HG03025 (cell line): ENCODE measurements at regions not wholly inside any gene's neighbourhood (a gene's known extent, or its start where the extent isn't known, plus 50 kb on each side); places are given as distances from the start of the nearest gene placed in this dataset.

Experiments used
- ATAC-seq: cut with Tn5 transposase; IDR thresholded peaks from one replicate; pipeline ENCODE4 v1.9.1; 2021; ENCODE audit warnings: mild to moderate bottlenecking, moderate library complexity; ENCODE audit not compliant: unreplicated experiment, low FRiP score

DNA sequence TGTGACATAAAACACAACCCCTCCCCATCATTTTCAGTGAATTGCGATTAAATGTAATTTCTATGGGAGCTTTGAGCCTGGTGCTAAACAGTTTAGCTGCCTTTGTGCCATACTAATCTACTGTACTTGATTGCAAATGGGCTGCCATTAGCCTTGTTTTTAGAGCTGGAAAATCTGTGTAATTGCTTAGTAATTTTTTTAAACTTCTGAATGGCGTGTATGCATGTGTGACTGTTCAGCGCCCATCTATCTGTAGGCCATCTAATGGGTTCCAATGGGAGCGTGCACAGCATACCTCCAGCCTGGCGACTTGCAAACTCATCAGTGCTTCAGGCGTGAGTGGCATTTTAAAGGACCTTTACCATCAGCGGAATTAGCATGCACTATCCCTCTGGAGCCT is 142.7 kb upstream of the KIRREL3 start:
- no peak for ATAC-seq

DNA sequence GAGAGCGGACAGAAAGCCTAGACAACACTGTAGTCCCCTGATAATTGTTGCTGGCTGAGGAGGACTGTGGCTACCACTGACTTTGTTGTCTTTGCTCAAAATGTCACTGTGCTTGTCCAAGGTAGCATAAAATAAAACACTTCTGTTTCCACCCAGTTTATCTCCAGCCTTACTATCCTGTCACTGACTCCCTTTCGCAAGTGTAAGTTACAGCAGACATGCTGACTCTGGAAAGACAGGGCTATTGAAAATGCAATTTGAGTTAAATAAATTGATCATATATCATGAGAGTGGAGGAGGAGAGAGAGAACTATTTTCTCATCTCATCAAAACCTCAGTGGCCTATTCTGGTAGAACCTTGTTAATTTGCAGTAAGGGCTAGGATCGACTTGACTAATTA is 138.0 kb upstream of the KIRREL3 start:
- ATAC-seq, result no peak

DNA sequence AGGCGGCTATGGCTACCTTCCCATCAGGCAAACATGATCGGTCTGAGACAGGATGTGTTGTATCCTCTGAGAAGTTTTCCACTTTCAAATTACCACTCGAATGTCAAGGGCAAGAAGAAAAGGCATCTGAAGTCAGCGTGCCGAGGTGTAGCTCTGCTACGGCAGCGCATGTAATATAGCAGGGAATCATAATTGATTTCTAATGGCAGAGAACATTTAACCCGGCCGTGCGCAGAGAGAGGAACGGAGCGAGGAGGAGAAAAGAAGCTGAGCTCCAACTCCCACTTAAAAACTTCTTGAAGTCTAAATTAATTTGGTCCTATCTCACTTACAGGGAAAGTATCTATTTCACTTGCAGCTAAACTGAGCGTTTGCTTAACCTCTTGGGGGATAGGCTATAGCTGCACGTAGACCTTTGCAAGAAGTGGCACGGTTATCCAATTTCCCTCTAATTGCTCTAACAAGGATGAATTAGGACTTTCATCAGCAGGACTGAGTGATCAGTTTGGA is 137.3 kb upstream of the KIRREL3 start:
- no peak for ATAC-seq

DNA sequence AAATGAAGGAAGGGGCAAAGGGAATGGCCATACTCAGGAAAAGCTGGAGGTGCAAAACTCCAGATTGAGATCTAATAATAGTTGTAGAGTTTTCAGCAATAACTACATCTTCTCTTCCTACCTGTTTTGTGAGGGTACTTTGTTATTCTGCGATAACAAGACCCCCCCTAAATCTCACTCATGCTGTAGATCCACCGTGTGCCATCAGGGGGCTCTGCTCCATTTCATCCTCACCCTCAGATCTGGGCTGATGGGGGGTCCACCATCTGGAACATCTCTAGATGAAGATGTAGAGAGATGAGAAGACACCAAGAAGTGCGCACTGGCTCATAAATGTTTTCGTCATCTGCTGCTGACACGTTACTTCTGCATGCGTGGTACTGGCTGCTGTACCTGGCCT is 135.9 kb upstream of the KIRREL3 start:
- ATAC-seq, result no peak

DNA sequence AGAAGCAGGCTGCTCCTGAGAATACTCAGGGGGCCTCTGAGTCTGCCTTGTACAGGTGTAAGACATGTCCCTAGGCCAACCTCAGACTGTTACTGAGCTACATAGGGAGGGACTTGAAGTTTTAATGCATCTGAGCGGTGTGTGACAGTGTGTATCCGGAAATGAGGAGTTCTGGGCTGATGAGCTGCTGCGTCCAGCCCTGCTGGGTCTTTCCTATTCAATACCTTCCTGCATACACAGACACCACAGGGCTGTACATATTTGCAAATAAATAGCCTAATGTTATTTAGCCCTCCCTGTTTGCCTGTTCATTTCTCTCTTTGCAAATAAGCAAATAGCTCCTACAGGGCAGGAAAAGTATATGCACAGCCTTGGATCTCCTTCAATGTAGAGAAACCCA is 134.7 kb upstream of the KIRREL3 start:
- ATAC-seq, result no peak

DNA sequence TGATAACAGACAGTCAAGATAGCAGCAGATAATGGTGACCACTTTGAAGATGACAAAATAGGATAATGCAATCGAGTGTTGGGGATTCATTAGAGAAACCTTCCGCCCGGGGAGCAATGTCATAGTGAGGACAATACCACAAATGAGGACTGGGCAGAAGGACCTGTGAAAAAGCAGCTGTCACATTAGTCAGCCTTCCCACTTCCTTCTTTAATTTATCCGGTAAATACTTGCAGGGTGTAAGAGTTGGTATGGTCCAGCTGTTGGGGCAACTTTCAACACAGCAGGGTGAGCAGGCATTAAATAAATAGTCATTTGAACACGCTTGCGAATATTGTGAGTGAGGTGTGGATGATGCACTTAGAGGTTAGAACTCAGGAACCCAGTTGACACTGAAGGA is 132.5 kb upstream of the KIRREL3 start:
- ATAC-seq, result no peak

DNA sequence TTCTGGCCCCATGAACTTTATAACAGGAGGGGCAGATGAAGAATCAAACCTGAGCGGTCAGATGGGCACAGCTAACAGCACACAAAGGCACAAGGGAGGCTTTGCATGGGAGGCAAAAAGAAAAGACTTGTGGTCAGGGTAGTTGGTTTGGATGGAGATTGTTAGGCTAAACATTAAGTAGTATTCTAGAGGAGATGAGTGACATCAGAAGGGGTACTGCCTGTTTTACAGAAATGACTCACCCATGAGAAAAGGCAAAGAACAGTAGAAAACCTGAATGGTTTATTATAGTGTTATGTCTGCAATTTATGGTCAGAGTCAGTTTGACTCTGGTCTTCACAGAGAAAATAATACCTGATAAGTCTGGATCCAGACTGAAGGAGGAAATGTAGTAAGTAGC is 129.8 kb upstream of the KIRREL3 start:
- ATAC-seq, result no peak

DNA sequence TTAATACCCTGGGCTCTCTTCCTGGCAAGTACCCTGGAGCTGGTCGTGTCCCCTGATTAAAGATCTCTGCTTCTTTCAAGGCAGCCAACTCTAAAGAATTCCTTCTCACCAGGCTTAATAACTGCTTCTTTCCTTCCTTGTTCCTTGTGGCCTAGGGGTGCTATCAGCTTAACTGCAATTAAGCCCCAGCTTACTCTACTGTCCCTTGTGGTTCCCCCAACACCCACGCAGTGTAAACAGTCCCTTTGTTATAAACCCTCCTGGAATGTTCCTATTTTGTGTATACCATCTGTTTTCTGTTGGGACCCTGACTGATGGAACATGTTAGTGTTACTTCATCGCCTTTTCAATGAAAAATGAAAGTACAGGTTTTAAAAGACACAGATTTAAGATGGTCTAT is 126.4 kb upstream of the KIRREL3 start:
- no peak for ATAC-seq

DNA sequence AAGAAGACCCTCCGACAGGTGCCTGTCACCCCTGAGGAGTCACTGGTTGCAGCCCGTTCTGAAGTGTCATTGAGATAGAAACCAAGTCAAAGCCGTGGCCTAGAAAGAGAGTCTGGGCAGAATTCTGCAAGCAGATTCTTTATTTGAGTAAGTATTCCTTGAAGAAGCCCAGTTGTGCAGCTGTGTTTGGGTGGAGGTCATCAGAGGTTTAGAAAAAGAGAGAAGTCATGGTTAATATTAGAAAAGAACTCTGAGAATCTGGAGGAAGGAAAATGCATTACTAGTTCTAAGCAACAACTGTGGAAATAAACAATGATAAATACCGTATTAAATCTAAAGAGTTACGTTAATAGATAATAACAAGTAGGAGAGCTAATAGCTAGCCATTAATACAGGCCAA is 118.8 kb upstream of the KIRREL3 start:
- ATAC-seq, result no peak

DNA sequence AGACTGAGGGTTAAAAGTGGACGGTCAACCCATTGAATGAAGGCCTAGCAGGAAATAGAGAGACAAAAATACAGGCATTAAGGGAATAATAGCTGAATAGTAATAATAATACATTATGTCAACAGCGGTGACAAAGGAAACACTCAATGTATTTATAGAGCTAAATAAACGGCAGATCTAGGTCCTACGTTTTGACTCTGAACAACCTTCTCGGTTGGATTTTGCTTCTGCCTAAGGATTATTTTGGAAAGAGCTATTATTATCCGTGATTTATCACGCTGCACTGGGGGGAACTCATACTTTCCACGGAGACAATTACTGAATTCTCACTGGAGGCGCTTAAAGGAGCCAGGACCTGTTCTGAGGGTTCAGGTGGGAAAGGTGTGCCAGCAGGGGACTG is 118.2 kb upstream of the KIRREL3 start:
- no peak for ATAC-seq

DNA sequence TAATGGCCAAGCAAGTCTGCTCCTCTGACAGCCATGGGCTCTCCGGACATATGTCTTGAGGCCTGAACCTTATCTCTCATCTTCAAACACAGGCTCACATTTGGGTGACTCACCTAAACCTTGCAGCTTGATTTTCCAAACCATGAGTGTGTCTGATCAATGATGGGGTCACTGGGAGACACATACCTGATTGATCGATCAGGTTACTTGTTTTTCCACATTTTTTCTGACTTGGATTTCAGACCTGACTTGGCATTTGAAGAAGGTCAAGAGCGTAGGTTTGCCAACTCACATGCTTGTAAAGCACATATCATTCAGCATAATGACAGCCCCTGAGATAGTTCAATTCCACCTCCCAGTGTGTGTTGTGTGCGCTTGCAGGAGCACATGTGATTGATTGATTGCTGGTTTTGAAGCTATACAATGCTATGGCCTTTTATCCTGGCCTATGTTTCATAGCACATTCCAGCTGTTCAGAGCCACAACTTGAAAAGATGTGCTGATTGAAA is 116.7 kb upstream of the KIRREL3 start:
- ATAC-seq, result no peak

DNA sequence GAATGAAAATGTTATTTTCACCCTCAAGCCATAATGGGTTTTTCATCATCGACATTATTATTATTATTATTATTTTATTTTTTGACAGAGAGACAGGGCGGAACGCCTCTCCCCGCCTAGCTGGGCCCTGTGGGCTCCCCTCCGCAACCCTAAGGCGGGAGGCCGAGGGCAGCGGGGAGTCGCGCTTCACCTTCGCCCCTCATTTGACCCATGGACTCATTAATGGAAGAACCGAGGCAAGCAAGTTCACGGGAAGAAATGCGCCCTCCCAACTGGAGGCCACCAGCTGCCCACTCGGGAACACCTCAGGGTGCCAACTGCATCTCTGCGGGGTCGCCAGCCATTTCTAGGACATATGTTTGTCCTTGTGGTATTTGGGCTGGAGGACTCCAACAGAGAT is 115.3 kb upstream of the KIRREL3 start:
- no peak for ATAC-seq

DNA sequence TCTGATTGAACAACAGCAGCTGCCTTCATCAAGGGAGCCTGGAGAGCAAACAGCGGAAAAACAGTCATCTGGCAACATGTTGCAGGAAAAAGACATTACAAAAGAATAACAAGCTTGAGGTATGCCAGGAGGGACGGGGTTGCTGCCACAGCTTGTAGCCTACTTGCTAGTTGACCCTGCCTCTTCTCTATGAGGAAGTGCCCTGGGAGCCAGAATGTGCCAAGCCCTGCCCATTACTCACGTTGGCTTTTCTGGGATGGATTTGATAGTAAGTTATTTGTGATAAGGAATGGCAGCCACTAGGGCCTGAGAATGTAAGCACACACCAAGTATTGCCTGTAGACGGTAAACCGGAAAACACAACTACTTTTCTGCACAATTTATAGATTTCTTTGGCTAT is 113.5 kb upstream of the KIRREL3 start:
- ATAC-seq, result no peak

DNA sequence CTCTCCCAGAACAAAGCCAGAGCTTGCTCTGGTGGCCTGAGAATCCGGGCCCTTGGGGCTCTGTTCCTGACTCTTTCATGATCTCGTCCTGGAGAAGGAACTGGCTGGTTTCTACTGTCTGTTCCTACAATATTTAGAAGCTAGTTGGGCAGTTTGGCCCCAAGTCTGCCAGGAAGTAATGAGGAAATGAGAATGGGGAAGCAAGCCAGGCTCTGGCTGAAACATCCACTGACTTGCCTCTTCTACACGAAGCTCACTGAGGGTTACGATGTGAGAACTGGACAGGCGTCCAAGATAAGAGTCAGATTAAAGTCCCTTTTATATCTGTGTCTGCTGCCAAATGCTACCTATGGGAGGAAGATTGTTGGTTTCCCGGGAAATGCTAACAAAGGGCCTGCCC is 110.0 kb upstream of the KIRREL3 start:
- no peak for ATAC-seq

DNA sequence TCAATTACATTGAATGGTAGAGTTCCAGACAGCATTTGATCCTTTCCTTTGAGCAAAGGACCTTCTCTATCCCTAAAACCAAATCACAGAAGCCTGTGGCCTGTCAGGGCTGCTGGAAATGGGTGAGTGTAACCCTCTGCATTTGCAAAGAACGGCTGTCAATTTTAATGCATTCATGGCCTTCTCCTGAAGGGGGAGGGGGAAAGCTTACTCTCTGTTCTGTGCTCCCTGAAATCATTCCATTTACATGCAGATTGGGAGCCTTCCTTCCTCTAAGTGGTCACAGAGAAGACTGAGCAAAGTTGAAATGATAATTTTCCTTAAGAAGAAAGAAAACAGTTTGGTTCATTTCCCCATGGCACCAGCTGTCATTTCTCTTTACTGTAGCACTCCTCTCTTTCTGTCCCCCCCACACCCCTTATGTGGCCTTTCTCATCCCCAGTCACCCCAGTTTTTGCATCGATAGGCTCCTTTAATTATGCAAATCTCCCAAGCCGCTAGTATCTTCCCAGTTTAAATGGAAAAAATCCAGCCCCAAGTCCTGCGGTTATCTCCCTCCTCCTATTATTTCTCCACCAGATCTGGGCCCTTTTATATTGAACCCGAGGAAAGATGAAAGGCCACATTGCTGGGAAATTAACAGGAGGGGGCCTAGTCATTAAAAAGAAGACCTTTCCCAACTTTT is 109.4 kb upstream of the KIRREL3 start:
- ATAC-seq, result no peak

DNA sequence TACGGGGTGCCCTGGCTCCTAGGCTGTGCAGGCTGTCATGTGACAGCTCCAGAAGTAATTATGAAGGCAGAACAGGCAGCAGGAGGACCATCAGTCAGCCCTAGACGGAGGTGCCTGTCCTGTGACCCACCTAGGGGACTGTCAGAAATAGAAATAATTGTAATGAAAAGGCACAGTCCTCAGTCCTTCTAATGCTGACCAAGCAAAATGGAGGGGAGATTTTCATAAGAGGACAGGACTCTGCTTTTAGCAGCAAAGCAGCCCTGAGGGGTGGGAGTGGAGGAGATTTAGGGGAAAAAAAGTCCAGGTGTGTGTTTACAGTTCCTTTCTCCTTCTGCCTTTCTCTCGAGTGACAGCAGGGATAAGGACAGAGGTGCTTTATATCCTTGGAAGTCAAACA is 108.3 kb upstream of the KIRREL3 start:
- ATAC-seq, result no peak

DNA sequence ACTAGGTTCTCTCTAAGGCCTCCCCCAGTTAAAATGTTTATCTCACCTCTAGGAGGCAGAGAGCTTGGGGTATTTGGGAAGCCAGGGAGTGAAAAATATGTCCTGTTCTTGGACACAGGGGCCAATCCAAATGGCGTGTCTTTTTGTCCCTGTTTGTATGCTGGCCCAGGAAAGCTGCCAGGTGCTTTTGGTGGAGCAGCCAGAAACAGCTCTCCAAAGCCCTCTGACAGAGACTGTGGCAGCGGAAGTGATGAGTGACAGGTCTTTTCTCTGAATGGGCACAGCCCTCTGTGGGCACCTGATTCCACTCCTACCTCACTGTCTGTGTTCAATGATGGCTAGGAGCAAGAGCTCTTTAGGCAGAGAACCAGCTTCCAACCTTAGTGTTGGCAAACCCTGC is 106.4 kb upstream of the KIRREL3 start:
- no peak for ATAC-seq

DNA sequence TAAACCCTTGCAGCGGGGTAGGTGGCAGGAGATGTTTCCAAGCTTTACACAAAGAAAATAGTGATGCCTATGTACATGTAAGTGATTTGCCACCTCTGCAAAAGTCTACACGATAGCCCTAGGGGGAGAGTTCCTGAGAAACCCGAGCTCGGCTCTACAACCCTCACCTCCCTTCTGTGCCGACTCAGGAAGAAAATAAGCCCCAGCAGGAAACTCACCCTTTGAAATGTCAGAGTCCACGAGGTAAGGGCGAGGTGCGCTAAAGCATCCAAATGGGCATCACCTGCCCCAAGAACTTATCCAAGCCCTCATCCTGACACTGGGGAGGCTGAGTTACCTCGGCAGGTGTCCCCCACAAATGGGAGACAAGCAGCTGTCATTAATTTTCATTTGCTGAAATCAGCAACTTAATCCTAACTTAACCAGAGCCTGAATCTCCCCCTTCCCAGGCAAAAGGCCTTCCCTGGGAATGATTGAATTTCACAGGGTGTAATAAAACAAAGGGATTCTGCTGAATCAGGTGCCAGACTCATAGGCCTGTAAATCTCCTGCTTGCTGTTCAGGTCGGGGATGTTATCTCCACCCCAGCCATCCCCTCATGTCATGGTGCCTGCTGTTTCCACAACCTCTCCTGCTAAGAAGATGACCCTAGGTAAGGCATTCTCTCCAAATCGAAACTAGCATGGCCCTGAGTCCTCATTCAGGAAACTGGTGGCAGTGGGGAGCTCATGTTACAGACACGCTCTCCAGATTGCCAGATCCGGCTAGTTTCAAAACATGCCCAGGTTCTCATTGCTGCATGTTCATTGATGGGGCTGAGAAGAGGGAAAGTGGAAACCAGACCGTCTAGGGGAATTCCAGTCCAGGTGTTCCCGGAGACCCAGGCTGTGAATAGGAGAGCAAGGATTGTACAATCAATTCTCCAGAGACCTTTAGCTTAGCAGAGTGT is 105.3 kb upstream of the KIRREL3 start:
- no peak for ATAC-seq

DNA sequence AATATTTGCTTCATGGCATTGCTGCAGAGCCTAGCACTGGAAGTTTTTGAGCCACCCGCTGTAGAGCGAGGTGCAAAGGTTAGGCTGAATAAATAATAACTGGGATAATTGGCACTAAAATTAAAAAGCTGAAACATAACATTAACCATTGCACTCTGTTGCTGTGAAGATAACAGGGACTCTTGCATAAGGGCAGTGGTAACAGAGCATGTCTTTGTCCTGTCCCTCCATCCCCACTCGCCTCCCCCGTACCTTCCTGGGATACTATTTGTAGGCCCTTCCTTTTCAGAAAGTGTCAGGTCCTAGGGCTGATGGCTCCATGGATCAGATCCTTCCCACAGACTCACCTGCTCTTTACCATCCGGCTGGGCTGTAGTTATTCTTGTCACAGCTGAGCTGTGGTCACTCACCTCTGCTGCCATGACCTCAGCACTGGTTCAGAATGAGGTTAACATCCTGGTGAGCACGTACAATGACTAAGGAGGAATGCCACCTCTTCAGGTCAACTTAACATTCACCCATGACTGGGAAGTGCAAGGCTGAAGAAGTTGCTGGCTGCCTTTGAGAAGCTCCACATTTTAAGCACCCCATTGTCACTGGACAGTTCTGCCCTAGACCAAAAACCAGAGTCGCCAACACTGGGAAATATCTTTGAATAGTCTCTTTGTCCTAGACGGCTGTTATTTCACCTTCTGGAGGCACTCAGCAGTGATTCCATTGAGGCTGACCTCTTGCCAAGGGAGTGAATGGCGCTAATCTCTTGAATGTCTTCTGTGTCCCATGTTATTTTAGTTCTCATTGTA is 103.2 kb upstream of the KIRREL3 start:
- ATAC-seq, result no peak

DNA sequence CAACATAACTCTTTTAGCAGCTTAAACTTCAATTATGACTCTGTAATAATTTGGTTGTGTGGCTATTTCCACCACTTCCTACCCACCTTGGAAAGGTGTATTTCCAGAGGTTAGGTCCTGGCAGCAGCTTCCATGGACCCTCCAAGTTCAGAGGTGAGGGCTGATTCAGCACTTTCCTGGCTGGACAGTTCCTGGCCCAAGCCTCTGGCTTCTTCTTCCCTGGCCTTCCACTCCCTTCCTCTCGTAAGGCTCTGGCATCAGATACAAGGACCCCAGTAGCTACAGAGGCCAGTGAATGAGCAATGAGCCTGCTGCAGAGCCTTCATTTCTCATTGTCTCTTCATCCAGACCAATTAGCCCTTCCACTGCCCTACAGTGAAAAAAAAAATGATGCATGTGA is 98.1 kb upstream of the KIRREL3 start:
- no peak for ATAC-seq

DNA sequence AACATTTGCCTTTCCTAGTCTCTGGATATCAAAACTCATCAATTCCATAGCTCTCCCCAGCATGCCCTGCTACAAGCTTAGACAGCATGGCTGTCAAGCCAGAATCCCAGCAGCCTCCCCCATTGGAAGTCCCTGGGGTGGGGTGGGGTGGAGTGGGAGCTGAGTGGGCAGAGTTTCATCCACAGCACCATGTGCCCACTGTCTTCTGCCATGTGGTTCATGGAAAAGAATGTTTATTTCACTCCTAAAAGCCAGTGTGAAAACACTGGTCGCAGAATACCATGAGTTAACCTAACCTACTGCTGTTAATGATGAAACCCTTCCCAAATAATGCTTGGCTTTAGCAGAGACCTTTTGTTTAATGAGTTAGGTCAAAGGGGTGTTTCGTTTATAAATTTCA is 80.2 kb upstream of the KIRREL3 start:
- no peak for ATAC-seq
